Brain microvascular endothelial cell (primary cell): ENCODE measurements at regions not wholly inside any gene's neighbourhood (a gene's known extent, or its start where the extent isn't known, plus 50 kb on each side); places are given as distances from the start of the nearest gene placed in this dataset.

Experiments used
- DNase-seq: peaks from one replicate; pipeline ENCODE4 v3.0.0-alpha.2; 2020
- H3K27ac ChIP-seq: fragments of 250-450 bp; sonication (Bioruptor Pico); 2 replicates; pipeline ENCODE4 v1.5.1; 2020; ENCODE audit warnings: mild to moderate bottlenecking, moderate library complexity
- H3K27me3 ChIP-seq: fragments of 250-450 bp; sonication (Bioruptor Pico); replicated peaks from 2 replicates; pipeline ENCODE4 v1.5.1; 2020; ENCODE audit warnings: mild to moderate bottlenecking
- H3K36me3 ChIP-seq: fragments of 250-450 bp; sonication (Bioruptor Pico); replicated peaks from 2 replicates; pipeline ENCODE4 v1.5.1; 2020; ENCODE audit warnings: mild to moderate bottlenecking
- H3K4me3 ChIP-seq: 2 replicates; pipeline ENCODE4 v1.5.1; 2011; ENCODE audit warnings: low read depth, mild to moderate bottlenecking, control low read depth, low read length, moderate library complexity
- in situ Hi-C: cut with HindIII; loops from 2 replicates; pipeline ENCODE4 v1.10.0; 2017; ENCODE audit warnings: low sequenced_read_pairs, low pct_ligation_motif_present
- TF ChIP-seq, protein P1 (sequence below): IDR thresholded peaks from 2 replicates; pipeline ENCODE4 v1.5.1; 2011; ENCODE audit warnings: low read depth, mild to moderate bottlenecking, moderate library complexity, low read length, control low read depth, inconsistent platforms; ENCODE audit errors: missing control alignments

DNA sequence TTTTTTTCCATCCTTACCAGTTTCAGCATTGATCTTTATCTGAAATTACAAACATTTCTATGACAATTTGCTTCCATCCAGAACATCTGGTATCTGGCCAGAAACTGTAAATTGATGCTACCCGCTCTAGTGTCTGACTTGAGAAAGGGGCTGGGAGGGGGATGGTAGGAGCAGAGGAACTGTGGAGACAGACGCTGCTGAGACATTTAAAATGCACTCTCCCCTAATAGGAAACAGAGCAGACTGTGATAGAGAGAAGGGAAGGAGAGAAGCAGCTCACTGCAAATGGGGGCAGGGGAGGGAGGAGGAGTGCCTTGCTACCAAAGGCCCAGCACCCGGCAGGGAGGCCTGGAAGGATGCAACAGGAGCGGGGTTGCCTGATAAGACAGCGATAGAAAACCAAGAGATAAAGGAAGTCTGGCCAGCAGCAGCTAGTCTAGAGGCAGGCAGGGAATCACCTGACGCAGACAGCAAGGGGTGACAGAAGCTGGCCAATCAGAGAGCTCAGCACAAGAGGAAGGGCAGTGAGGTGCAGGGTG lies 195.5 kb upstream of the NFIA start:
- H3K36me3 ChIP-seq = no peaks in the 10 kb centered on the region
- no peak overlapping the region for H3K4me3 ChIP-seq
- peaks cover 3% of the 10 kb centered on the region for H3K27me3 ChIP-seq

DNA sequence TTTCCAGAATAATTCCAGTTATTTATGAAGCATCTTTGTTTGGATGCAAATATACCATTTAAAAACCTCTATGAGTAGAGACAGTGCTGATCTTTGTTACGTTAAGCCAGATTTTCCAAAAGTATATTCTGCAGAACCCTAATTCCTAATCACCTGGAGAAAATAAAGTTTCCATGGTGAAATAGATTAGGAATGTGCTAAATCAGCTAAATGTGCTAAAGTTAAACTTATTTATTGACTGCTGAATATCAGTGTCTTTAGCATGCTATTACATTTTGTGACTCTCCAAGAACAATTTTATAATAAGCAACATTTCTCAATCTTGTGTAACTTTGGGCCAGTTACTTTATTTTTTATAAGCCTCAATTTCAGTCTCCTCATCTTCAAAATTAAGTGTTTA lies 196.3 kb upstream of the NFIA start:
- Histone ChIP-seq H3K27me3 (peaks cover 3% of the 10 kb centered on the region), H3K36me3 (no peaks in the 10 kb centered on the region), H3K4me3 (no peak overlapping the region), H3K27ac (no peak overlapping the region)
- TF ChIP-seq, protein P1, sequence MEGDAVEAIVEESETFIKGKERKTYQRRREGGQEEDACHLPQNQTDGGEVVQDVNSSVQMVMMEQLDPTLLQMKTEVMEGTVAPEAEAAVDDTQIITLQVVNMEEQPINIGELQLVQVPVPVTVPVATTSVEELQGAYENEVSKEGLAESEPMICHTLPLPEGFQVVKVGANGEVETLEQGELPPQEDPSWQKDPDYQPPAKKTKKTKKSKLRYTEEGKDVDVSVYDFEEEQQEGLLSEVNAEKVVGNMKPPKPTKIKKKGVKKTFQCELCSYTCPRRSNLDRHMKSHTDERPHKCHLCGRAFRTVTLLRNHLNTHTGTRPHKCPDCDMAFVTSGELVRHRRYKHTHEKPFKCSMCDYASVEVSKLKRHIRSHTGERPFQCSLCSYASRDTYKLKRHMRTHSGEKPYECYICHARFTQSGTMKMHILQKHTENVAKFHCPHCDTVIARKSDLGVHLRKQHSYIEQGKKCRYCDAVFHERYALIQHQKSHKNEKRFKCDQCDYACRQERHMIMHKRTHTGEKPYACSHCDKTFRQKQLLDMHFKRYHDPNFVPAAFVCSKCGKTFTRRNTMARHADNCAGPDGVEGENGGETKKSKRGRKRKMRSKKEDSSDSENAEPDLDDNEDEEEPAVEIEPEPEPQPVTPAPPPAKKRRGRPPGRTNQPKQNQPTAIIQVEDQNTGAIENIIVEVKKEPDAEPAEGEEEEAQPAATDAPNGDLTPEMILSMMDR = no peak
- DNase-seq = no peak
- in situ Hi-C loops = no loop called here

More for the DNA sequence above, 195.5 kb upstream of the NFIA start:
- in situ Hi-C loops = no loop called here
- DNase-seq = no peak
- TF ChIP-seq, protein P1 = no peak
- H3K27ac ChIP-seq = no peak overlapping the region

- DNase-seq = no peak
- Histone ChIP-seq H3K36me3 (no peaks in the 10 kb centered on the region), H3K27ac (no peak overlapping the region), H3K27me3 (no peaks in the 10 kb centered on the region), H3K4me3 (no peak overlapping the region)
- in situ Hi-C loops = no loop called here
- TF ChIP-seq, protein P1 = no peak
Observed at GRCh38 chr1:60880202-60880601, 202.2 kb upstream of the NFIA start.

DNA sequence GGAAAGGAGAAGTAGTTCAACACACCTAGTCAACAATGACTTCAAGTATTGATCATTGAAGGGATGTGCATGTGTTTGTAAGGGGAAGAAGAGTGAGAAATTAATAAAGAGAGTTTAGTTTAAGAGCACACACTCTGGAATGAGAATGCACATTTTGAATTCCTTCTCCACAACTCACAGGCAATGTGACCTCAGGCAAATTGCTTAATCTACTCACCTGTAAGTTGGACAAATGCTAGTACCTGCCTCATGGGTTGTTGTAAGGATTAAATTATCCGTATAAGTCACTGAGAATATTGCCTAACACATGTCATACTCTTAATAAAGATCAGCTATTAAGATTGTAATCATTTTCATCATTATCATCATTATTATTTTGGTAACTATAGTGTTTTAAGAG lies 204.0 kb upstream of the NFIA start:
- TF ChIP-seq, protein P1 = no peak
- H3K36me3 ChIP-seq = no peaks in the 10 kb centered on the region
- in situ Hi-C loops = no loop called here
- H3K4me3 ChIP-seq = no peak overlapping the region
- H3K27ac ChIP-seq = no peak overlapping the region
- no peaks in the 10 kb centered on the region for H3K27me3 ChIP-seq
- no peak for DNase-seq

GRCh38 chr1:60877376-60877775 lies 205.0 kb upstream of the NFIA start:
- TF ChIP-seq, protein P1 = no peak
- Histone ChIP-seq H3K4me3 (no peak overlapping the region), H3K27me3 (no peaks in the 10 kb centered on the region), H3K36me3 (no peaks in the 10 kb centered on the region), H3K27ac (no peak overlapping the region)
- in situ Hi-C loops = no loop called here
- no peak for DNase-seq

DNA sequence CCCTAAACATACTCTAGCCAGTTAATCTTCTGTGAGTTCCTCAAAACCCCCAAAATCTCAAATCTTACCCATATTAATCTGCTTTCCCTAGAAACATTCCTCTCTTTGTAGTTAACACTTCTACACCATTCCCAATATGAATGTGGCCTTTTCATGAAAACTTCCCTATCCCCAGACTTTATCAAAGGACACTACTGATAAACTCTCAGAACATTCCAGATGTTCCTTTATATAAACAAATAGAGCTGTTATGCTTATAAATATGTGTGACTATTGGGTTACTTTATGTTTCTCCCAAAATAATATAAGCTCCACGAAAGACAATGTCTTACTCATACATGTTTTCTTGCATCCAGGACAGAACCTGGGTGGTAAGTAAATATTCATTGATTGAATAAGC lies 205.4 kb upstream of the NFIA start:
- Histone ChIP-seq H3K27me3 (no peaks in the 10 kb centered on the region), H3K27ac (no peak overlapping the region), H3K4me3 (no peak overlapping the region), H3K36me3 (no peaks in the 10 kb centered on the region)
- no peak for DNase-seq
- TF ChIP-seq, protein P1 = no peak
- in situ Hi-C loops = no loop called here
